Naive thymus-derived CD8-positive, alpha-beta T cell (primary cell): ENCODE measurements at regions not wholly inside any gene's neighbourhood (a gene's known extent, or its start where the extent isn't known, plus 50 kb on each side); places are given as distances from the start of the nearest gene placed in this dataset.

Source experiments
- ATAC-seq, 2 donors: fragments of 150-1000 bp; cut with Tn5 transposase in 1 of 2; sonication (Bioruptor Pico), chemical (Tn5 transposase) in 1 of 2; 1 replicate in 1 of 2; 2 replicates in 1 of 2; pipeline ENCODE4 v1.10.0; 2021; ENCODE audit warnings: mild to moderate bottlenecking in 2 of 2, moderate library complexity in 2 of 2
- POLR2A ChIA-PET: fragments of 350-600 bp; sonication (Branson Sonifier 250); formaldehyde crosslinking; loops from one replicate; lab custom pipeline; 2021; ENCODE audit warnings: antibody characterized with exemption; lab: Charles Lee
- DNase-seq, 10 donors: peaks; one replicate each; pipeline versions ENCODE4 v3.0.0 to v3.0.0-alpha.2; 2020 to 2022
- H3K27ac Mint-ChIP-seq, 10 donors: one replicate each; pipeline ENCODE4 v1.8.0; 2020 to 2022; ENCODE audit warnings: mild to moderate bottlenecking in 10 of 10, mixed read lengths in 10 of 10, moderate library complexity in 4 of 10, inconsistent platforms in 1 of 10
- H3K27me3 Mint-ChIP-seq, 5 donors: one replicate each; pipeline ENCODE4 v1.8.0; 2021 to 2022; ENCODE audit warnings: mixed read lengths in 5 of 5
- H3K36me3 Mint-ChIP-seq, 3 donors: one replicate each; pipeline ENCODE4 v1.8.0; 2020 to 2022; ENCODE audit warnings: mixed read lengths in 3 of 3, mild to moderate bottlenecking in 2 of 3, inconsistent platforms in 1 of 3
- H3K4me1 Mint-ChIP-seq, 4 donors: one replicate each; pipeline ENCODE4 v1.8.0; 2021 to 2022; ENCODE audit warnings: mixed read lengths in 4 of 4
- H3K4me3 Mint-ChIP-seq, 10 donors: one replicate each; pipeline ENCODE4 v1.8.0; 2020 to 2022; ENCODE audit warnings: mild to moderate bottlenecking in 10 of 10, mixed read lengths in 10 of 10, moderate library complexity in 6 of 10, inconsistent platforms in 1 of 10
- H3K9me3 Mint-ChIP-seq, 9 donors: one replicate each; pipeline ENCODE4 v1.8.0; 2020 to 2022; ENCODE audit warnings: mixed read lengths in 9 of 9, mild to moderate bottlenecking in 3 of 9, inconsistent platforms in 1 of 9, moderate library complexity in 1 of 9

DNA sequence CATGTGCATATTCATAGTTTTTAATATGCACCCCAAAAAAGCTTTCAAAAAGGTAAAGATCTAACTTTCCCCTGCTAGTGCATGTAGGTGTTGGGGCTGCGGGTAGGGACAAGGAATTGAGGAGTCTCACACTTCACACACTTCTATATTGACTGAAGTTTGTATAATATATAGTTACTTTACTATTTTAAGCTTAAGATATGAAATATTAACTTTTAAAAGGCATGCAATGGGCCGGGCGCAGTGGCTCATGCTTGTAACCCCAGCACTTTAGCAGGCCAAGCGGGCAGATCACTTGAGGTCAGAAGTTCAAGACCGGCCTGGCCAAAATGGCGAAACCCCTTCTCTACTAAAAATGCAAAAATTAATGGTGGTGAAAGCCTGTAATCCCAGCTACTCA is 109.1 kb upstream of the SH3BP4 start:
- POLR2A ChIA-PET: no interaction called here
- Mint-ChIP-seq H3K36me3 (no peaks in the 10 kb centered on the region), H3K4me3 (no peak overlapping the region), H3K27me3 (peaks cover 0 to 11% (median 3%) of the 10 kb centered on the region in 5 donors), H3K9me3 (no peaks in the 10 kb centered on the region), H3K27ac (no peak overlapping the region), H3K4me1 (no peaks in the 10 kb centered on the region)
- ATAC-seq (no peak), DNase-seq (no peak)

DNA sequence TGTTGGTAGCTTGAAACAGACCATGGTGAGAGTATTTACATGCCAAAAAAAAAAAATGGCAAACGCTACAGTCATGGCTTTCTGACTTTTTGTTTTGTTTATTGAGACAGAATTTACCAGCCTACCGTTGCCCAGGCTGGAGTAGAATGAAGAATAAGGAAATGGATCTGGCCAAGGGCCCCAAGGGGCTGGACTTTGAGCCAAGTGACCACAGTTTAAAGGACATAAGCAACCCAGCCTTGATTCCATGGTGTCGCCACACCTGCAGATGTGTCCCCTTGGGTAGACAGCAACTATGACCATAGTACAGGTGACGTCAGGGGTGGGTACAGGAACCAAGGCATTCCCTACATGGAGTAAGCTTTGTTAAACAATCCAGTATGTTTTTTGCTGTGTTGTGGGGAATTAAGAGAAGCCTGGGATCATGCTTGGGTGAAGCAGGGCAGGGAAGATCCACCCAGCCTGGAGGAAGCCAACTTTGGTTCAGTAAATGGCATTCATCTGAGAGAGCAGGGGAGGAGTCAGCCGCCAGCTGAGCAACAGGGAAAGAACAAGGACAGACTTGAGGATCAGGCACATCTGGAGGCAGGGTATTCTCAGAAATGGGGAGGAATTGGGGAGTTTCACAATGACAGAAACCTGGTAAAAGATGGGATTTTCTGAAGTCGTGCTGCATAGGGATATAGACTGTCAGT is 110.3 kb upstream of the SH3BP4 start:
- POLR2A ChIA-PET: no interaction called here
- H3K4me1 Mint-ChIP-seq: no peaks in the 10 kb centered on the region
- no peaks in the 10 kb centered on the region for H3K9me3 Mint-ChIP-seq
- ATAC-seq (no peak), DNase-seq (no peak)
- no peak overlapping the region for H3K4me3 Mint-ChIP-seq
- H3K36me3 Mint-ChIP-seq: no peaks in the 10 kb centered on the region
- H3K27ac Mint-ChIP-seq: no peak overlapping the region
- H3K27me3 Mint-ChIP-seq: peaks cover 0 to 3% (median under 1%) of the 10 kb centered on the region in 5 donors

DNA sequence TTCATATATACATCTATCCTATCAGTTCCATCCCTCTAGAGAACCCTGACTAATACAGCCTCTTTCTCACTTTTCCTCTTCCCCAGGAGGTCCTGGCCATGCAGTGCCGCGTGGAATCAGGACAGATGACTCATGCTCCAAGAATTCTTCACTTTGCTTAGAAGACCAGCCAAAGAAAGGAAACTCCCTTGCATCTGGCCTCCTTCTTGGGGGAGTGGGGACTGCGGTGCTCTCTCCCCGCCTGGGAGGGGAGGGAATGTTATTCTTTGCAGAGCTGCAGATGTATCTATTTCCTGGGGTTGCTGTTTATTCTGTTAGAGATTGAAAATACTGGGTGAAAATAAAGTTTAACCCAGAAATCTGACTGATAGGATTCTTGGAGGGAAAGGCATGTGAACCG is 111.5 kb upstream of the SH3BP4 start:
- H3K36me3 Mint-ChIP-seq: no peaks in the 10 kb centered on the region
- ATAC-seq: no peak
- no peak overlapping the region for H3K4me3 Mint-ChIP-seq
- DNase-seq: no peak
- peaks cover 0 to 3% (median 2%) of the 10 kb centered on the region in 5 donors for H3K27me3 Mint-ChIP-seq
- no peak overlapping the region for H3K27ac Mint-ChIP-seq
- no peaks in the 10 kb centered on the region for H3K9me3 Mint-ChIP-seq
- POLR2A ChIA-PET: interaction anchor here (0.5 kb wide), 1 partner anchor 197 kb away, joined by 3 read pairs; no protein-coding TSS in a partner anchor
- H3K4me1 Mint-ChIP-seq: no peaks in the 10 kb centered on the region

DNA sequence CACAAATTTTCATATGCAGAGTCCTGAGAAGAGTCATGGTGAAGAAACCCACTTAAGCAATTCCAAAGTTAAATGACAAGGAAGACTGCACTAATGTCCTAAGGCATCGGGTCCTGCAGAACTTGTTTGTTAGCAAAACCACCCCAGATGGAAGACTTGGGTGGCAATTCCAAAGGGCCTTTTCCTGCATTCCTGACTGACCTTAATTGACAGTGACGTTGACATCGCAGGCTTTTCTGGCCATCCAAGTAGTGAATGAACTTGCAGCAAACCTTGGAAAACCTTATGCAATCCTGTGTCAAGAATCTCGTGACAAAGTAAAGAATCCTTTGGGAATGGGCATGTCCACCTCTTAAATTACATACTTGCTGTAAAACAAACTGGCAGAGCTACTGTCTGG is 112.5 kb upstream of the SH3BP4 start:
- POLR2A ChIA-PET: no interaction called here
- DNase-seq (no peak), ATAC-seq (no peak)
- Mint-ChIP-seq H3K4me3 (no peak overlapping the region), H3K27ac (no peak overlapping the region), H3K27me3 (peaks cover 0 to 3% (median 2%) of the 10 kb centered on the region in 5 donors), H3K4me1 (no peaks in the 10 kb centered on the region), H3K9me3 (no peaks in the 10 kb centered on the region), H3K36me3 (no peaks in the 10 kb centered on the region)

DNA sequence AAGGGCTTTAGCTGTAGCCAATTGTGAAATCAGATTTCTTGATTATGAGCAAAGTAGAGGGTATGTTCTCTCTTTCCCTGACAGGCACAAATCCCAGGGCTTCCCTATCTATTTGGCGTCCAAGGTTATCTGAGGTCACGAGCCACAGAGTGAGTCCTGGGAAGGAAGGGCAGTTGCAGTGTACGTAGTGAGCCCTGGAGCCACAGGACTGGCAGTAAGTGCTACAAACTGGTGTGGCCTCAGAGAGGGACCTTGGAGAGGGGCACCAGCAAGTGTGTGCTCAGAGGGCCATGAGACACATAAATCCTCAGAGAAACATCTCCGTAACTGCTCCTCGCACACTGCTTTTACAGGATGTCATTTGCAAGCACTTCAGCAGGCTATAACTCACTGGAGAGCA is 115.5 kb upstream of the SH3BP4 start:
- POLR2A ChIA-PET: no interaction called here
- Mint-ChIP-seq H3K4me3 (no peak overlapping the region), H3K4me1 (no peaks in the 10 kb centered on the region), H3K36me3 (no peaks in the 10 kb centered on the region), H3K27me3 (peaks cover 0 to 2% (median 0%) of the 10 kb centered on the region in 5 donors), H3K27ac (no peak overlapping the region), H3K9me3 (no peaks in the 10 kb centered on the region)
- no peak for DNase-seq
- no peak for ATAC-seq

DNA sequence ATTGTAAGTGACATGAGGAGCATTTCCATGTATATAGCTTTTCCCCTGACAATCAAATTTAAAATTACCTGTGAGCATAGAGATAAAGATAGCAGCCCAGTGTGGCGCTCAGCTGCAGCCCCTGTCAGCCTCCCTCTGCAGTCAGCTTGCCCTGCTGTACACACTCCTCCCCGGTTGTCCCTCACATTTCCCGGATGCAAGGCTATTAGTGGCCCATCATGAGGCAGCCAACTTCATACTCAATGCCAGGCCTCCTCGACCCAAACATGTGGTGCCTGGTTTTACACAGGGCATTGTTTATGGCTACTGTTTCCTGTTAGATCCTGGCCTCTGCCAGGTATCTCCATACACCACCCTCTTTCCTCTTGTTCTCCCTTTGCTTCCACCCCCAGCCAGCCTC is 116.1 kb upstream of the SH3BP4 start:
- POLR2A ChIA-PET: no interaction called here
- no peak overlapping the region for H3K27ac Mint-ChIP-seq
- H3K9me3 Mint-ChIP-seq: no peaks in the 10 kb centered on the region
- ATAC-seq (no peak), DNase-seq (no peak)
- H3K36me3 Mint-ChIP-seq: no peaks in the 10 kb centered on the region
- H3K4me1 Mint-ChIP-seq: no peaks in the 10 kb centered on the region
- H3K27me3 Mint-ChIP-seq: peaks cover 0 to 2% (median 0%) of the 10 kb centered on the region in 5 donors
- H3K4me3 Mint-ChIP-seq: no peak overlapping the region

DNA sequence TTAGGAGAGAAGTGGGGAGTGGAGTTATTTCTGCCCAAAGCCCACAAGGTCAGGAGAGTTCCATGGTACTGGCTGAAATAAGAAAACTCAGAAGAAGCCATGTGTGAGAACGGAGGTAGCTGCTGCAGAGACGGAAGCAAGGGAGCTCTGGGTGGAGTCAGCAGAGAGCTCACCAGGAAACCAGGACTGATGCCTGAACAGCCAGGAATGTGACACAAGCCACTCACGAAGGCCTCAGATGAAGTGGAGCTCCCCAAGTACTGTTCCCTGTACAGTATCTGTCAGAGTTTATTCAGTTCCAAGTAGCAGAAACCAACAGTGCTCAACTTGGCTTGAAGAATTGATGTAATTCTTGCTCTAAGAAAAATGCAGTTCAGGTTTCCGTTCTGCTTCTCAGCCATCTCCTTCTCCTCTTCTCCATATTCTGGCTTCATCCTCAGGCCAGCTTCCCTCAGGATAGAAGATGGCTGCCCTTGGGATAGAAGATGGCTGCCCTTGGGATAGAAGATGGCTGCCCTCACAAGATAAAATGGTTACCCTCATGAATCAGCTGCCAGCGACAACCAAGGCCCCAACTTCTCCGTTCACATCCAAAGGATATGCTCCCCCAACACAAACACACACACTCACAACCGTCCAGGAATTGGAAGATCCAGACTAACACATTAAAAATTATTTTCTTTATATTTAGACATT is 117.4 kb upstream of the SH3BP4 start:
- H3K27me3 Mint-ChIP-seq: peaks cover 0 to 2% (median 0%) of the 10 kb centered on the region in 5 donors
- POLR2A ChIA-PET: no interaction called here
- no peaks in the 10 kb centered on the region for H3K36me3 Mint-ChIP-seq
- DNase-seq: no peak
- no peaks in the 10 kb centered on the region for H3K9me3 Mint-ChIP-seq
- ATAC-seq: no peak
- peak overlapping the region in 1 of 10 donors; percentile 36 for H3K27ac Mint-ChIP-seq
- H3K4me3 Mint-ChIP-seq: no peak overlapping the region
- H3K4me1 Mint-ChIP-seq: no peaks in the 10 kb centered on the region

DNA sequence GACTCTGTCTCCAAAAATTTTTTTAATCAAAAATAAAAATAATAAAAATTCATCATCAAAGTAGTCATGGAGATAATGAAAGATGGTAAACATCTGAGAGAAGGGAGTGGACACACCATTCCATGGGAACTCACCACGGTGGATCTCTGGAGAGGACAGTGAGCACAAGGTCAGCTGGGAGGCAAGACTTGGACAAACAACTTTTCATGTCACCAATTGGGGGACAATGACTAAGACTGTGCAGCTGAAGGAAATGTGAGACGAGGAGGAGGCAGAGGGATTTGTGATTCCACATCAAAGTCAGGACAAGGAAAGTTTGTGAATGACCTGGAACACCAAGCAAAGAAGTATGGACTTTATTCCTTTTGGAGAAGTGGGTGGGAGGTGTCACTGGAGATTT is 121.0 kb upstream of the SH3BP4 start:
- H3K36me3 Mint-ChIP-seq: no peaks in the 10 kb centered on the region
- H3K27me3 Mint-ChIP-seq: peaks cover 0 to 4% (median 2%) of the 10 kb centered on the region in 5 donors
- peaks cover 0 to 2% (median 0%) of the 10 kb centered on the region in 4 donors for H3K4me1 Mint-ChIP-seq
- no peaks in the 10 kb centered on the region for H3K9me3 Mint-ChIP-seq
- POLR2A ChIA-PET: no interaction called here
- ATAC-seq: no peak
- H3K27ac Mint-ChIP-seq: no peak overlapping the region
- H3K4me3 Mint-ChIP-seq: no peak overlapping the region
- DNase-seq: no peak

DNA sequence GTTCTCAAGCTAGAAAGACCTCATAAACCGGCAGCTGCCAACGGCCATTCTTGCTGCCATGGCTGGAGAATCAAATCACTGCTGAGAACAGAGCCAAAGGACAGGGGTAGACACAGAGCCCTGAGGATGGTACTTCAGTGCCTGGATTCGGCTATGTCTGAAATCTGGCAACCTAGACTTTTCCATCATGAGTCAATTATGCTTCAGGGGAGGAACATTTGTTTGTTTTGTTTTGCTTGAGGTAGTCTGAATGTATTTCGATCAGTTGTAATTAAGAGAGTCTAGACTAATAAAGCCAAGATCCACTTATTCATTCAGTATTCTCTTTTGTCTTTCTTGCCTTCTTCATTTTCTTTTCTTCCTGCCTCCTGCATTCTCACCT is 122.8 kb upstream of the SH3BP4 start:
- POLR2A ChIA-PET: no interaction called here
- no peak overlapping the region for H3K27ac Mint-ChIP-seq
- H3K4me3 Mint-ChIP-seq: no peak overlapping the region
- peaks cover 0 to 2% (median 0%) of the 10 kb centered on the region in 4 donors for H3K4me1 Mint-ChIP-seq
- no peaks in the 10 kb centered on the region for H3K9me3 Mint-ChIP-seq
- DNase-seq: no peak
- ATAC-seq: no peak
- H3K27me3 Mint-ChIP-seq: peaks cover 0 to 5% (median 2%) of the 10 kb centered on the region in 5 donors
- H3K36me3 Mint-ChIP-seq: no peaks in the 10 kb centered on the region

DNA sequence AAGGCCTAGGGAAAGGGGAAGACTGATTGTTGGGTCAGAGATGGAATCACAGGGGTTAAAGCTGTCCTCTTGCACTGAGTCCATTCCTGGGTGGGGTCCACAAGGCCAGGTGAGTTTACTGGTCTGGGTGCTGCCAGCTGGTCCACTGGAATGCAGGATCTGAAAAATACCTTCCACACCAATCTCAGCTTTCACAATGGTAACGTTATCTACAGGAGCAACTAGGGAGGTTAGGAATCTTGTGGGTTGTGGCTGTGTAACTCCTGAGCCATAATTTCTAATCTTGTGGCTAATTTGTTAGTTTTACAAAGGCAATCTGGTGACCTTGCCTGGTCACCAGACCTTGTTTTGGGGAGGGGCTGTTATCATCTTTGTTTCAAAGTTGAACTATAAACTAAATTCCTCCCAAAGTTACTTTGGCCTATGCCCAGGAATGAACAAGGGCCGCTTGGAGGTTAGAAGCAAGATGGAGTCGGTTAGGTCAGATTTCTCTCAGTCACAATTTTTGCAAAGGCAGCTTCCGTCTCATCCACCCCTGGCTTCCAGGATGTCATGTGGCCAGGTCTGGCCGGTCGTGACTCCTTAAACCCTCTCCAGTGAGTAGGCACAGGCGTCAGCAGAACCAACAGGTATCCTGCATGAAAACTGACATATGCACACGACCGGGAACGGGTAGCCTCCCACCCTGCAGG is 123.3 kb upstream of the SH3BP4 start:
- H3K27ac Mint-ChIP-seq: no peak overlapping the region
- peaks cover 0 to 2% (median 0%) of the 10 kb centered on the region in 4 donors for H3K4me1 Mint-ChIP-seq
- DNase-seq (no peak), ATAC-seq (no peak)
- no peak overlapping the region for H3K4me3 Mint-ChIP-seq
- H3K9me3 Mint-ChIP-seq: no peaks in the 10 kb centered on the region
- no peaks in the 10 kb centered on the region for H3K36me3 Mint-ChIP-seq
- POLR2A ChIA-PET: no interaction called here
- H3K27me3 Mint-ChIP-seq: peaks cover 0 to 5% (median 2%) of the 10 kb centered on the region in 5 donors

DNA sequence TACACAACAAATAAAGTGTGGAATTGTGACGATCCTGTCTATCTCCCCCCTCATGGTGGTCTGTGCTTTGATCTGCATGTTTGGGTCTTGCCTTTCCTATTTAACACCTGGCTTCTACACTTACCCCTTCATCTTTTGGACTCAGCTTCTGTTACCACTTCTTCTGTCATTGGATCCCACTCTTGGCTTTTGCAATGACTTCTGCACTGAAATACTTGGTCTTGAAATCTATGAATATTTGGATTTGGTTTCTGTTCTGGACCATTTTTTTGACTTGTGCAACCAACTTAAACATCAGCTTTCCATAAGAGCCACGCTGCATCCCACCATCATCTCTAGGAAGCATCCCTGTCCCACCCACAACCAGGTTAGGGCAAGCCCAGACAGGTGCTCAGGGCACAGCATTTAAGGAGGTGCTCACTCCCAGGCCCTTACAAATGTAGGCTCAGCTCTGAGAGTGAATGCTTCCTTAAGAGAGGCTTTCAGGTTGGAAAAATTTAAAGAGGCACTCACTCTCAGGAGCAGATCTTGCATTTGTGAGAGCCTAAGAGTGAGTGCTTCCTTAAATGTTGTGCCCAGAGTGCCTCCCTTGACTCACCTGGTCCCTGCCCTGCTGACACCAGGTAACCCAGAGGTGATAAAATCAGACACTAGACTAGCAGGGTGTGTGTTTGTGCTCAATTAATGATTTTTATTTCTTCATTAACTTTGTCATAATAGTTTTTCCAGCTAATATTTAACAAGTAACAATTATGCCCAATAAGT is 124.5 kb upstream of the SH3BP4 start:
- Mint-ChIP-seq H3K27ac (peak overlapping the region in 1 of 10 donors; percentile 30), H3K36me3 (no peaks in the 10 kb centered on the region), H3K4me1 (peaks cover 0 to 2% (median 0%) of the 10 kb centered on the region in 4 donors), H3K9me3 (no peaks in the 10 kb centered on the region), H3K27me3 (peaks cover 0 to 5% (median 2%) of the 10 kb centered on the region in 5 donors), H3K4me3 (no peak overlapping the region)
- ATAC-seq (no peak), DNase-seq (no peak)
- POLR2A ChIA-PET: no interaction called here

DNA sequence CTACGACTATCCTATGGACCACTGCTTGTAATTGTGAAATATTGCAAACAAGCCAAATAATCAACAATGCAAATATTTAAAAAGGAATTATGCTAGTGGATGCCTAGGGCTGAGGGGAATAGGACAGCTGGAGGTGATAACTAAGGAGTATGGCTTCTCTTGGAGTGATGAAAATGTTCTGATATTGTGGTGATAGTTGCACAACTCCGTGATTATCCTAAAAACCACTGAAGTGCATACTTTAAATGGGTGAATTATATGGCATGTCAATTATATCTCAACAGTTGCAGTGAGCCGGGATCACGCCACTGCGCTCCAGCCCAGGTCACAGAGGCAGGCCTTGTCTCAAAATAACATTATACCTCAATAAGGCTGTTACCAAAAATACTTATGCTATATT is 125.1 kb upstream of the SH3BP4 start:
- no peaks in the 10 kb centered on the region for H3K36me3 Mint-ChIP-seq
- peaks cover 0 to 5% (median 2%) of the 10 kb centered on the region in 5 donors for H3K27me3 Mint-ChIP-seq
- no peaks in the 10 kb centered on the region for H3K9me3 Mint-ChIP-seq
- H3K27ac Mint-ChIP-seq: no peak overlapping the region
- H3K4me3 Mint-ChIP-seq: no peak overlapping the region
- ATAC-seq (no peak), DNase-seq (no peak)
- peaks cover 0 to 2% (median 0%) of the 10 kb centered on the region in 4 donors for H3K4me1 Mint-ChIP-seq
- POLR2A ChIA-PET: no interaction called here
